SK-MEL-5 (cell line): ENCODE measurements at regions not wholly inside any gene's neighbourhood (a gene's known extent, or its start where the extent isn't known, plus 50 kb on each side); places are given as distances from the start of the nearest gene placed in this dataset.
"Not testable (repeated sequence)": the region's sequence is repeated elsewhere in the genome, so short reads cannot be mapped to it uniquely, and the experiment has no call there.

Source experiments
- DNase-seq: peaks from one replicate; pipeline ENCODE4 v3.0.0-alpha.2; 2016; ENCODE audit warnings: low read depth, low spot score
- in situ Hi-C: cut with HindIII; loops from 2 replicates; pipeline ENCODE4 v1.10.0; 2016; ENCODE audit warnings: low sequenced_read_pairs, high pct_unique_total_duplicates, low pct_unique_long_range_greater_than_20kb

- DNase-seq = no peak
- in situ Hi-C loops = no loop called here
Observed at GRCh38 chr2:131584380-131584779, 56.7 kb downstream of the CCDC74A start.

GRCh38 chr2:131584940-131585339 lies 57.3 kb downstream of the CCDC74A start:
- in situ Hi-C loops = no loop called here
- no peak for DNase-seq

GRCh38 chr2:131588152-131588873 lies 60.6 kb downstream of the CCDC74A start:
- no peak for DNase-seq
- in situ Hi-C loops = no loop called here

DNA sequence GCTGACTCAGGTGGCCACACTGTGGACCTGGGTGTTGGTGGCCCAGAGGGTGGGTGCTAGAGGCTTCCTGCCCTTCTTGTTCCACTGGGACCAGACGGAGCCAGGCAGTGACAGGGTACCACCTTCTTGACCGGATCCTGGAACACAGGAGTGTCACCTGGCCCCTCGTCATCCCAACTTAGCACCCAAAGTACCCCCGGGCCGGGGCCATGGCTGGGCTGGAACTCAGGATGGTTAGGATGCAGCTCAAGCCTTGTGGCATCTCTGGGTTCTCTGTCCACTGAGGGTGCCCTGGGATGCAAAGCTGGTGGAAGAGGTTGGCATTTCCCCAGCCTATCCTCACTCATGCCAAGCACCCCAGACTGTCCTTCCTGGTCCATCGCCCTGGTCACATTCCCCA lies 61.4 kb downstream of the CCDC74A start:
- in situ Hi-C loops, DNase-seq: not testable (repeated sequence)

DNA sequence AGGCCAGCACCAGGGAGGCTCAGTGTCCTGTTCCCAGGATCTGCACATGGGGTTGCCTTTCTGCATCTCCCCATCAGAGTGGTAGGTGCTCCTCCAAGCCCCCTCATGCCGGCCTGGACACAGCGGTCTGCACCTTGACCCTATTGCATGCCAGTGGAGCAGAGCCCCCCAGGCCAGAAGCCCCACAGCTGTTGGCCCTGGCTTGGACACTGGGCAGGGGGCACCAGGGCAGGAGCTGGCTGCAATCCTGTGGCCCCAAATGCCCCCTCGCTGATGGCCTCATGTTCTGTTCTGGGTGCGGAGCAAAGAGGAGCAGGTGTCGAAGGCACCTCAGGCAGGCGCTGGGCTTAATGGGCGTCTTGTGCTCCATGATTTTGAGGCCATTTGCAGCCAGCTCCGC lies 62.7 kb downstream of the CCDC74A start:
- in situ Hi-C loops = no loop called here
- no peak for DNase-seq

- in situ Hi-C loops = no loop called here
- no peak for DNase-seq
Observed at GRCh38 chr2:131590896-131591295, 63.2 kb downstream of the CCDC74A start.

DNA sequence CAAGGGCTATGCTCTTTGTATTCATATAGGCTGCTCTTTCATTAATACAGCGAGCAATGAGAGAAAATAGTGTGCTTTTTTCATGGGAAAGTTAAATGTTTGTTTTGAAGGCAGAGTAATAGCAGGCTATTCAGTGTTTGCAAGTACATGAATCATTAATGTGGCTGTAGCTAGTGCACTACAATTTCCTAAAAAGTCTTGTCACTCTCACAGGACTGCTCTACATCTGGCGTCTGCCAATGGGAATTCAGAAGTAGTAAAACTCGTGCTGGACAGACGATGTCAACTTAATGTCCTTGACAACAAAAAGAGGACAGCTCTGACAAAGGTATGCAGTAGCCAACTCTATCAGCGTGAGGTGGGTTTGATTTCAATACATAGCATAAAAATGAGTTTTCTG lies 68.9 kb downstream of the CCDC74A start:
- DNase-seq, in situ Hi-C loops: not testable (repeated sequence)

- DNase-seq, in situ Hi-C loops: not testable (repeated sequence)
Observed at GRCh38 chr2:131602444-131602843, 74.8 kb downstream of the CCDC74A start.

- DNase-seq, in situ Hi-C loops: not testable (repeated sequence)
Observed at GRCh38 chr2:131604652-131605051, 77.0 kb downstream of the CCDC74A start.

DNA sequence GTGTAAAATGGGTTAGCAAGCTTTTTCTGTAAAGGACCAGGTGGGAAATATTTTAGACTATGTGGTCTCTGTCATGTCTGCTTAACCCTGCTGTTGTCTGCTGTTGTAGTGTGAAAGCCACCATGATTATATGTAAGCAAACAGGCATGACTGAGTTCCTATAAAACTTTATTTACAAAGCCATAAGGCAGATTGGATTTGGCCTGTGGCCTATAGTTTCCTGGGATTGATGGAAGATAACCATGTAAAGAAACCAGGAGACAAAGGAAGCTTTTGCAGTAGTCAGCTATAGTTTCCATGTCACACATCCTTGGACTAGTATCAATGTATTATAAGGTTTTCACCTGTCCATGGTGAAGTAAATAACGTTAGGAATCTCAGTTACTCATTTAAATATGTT lies 78.7 kb downstream of the CCDC74A start:
- DNase-seq, in situ Hi-C loops: not testable (repeated sequence)

- in situ Hi-C loops, DNase-seq: not testable (repeated sequence)
Observed at GRCh38 chr2:131607056-131607455, 79.4 kb downstream of the CCDC74A start.

- in situ Hi-C loops, DNase-seq: not testable (repeated sequence)
Observed at GRCh38 chr2:131614539-131614938, 86.9 kb downstream of the CCDC74A start.

GRCh38 chr2:131618320-131618719 lies 90.6 kb downstream of the CCDC74A start:
- in situ Hi-C loops, DNase-seq: not testable (repeated sequence)

DNA sequence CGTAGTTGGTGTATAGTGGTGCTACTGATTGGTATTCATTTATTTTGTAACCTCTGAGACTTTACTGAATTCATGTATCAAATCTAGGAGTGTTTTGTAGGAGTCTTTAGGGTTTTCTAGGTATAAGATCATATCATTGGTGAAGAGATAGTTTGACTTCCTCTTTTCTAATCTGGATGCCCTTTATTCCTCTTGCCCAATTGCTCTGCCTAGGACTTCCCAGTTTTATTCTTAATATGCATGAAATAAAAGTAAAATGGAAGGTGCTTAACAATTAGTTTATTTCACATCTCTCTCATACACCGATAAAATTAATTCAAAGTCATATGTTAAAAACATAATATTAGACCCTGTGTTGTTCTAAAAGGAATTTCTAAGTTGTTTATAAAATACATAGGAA lies 95.2 kb downstream of the CCDC74A start:
- DNase-seq, in situ Hi-C loops: not testable (repeated sequence)

DNA sequence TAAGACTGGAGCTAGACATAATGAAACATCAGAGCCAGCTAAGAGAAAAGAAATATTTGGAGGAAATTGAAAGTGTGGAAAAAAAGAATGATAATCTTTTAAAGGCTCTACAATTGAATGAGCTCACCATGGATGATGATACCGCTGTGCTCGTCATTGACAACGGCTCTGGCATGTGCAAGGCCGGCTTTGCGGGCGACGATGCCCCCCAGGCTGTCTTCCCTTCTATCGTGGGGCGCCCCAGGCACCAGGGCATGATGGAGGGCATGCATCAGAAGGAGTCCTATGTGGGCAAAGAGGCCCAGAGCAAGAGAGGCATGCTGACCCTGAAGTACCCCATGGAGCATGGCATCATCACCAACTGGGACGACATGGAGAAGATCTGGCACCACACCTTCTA lies 98.3 kb downstream of the CCDC74A start:
- in situ Hi-C loops, DNase-seq: not testable (repeated sequence)

- in situ Hi-C loops, DNase-seq: not testable (repeated sequence)
Observed at GRCh38 chr2:131626565-131626964, 98.9 kb downstream of the CCDC74A start.

GRCh38 chr2:131627777-131628176 lies 100.1 kb downstream of the CCDC74A start:
- DNase-seq, in situ Hi-C loops: not testable (repeated sequence)

DNA sequence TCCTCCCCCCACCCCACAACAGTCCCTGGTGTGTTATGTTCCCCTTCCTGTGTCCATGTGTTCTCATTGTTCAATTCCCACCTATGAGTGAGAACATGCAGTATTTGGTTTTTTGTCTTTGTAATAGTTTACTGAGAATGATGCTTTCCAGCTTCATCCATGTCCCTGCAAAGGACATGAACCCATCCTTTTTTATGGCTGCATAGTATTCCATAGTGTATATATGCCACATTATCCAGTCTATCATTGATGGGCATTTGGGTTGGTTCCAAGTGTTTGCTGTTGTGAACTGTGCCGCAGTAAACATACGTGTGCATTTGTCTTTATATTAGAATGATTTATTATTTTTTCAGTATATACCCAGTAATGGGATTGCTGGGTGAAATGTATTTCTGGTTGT lies 104.0 kb downstream of the CCDC74A start:
- DNase-seq, in situ Hi-C loops: not testable (repeated sequence)

GRCh38 chr2:131633405-131633804 lies 105.7 kb downstream of the CCDC74A start:
- DNase-seq, in situ Hi-C loops: not testable (repeated sequence)
